ENCODE measurements at regions not wholly inside any gene's neighbourhood (a gene's known extent, or its start where the extent isn't known, plus 50 kb on each side); places are given as distances from the start of the nearest gene placed in this dataset.

DNA sequence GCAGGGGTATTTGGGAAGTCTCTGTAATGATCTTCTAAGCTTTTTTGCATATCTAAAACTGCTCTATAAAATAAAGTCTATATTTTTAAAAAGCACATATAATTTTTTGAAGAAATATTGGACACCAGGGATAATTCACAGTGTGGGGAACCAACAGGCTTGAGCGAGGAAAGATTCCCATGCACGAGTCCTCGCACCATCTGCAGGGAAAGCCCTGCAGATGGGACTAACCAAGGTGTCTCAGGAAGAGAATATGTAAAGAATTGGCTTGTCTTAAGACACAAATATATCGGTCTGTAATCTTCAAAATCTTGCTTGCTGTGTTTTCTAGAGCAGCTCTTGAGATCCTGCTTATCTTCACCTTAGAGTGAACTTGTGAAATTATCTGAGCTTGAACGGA, 77.2 kb upstream of the SEMA6D start:
- no peaks in the 10 kb centered on the region for H3K4me1 ChIP-seq (ENCODE audit: insufficient read depth, low read length)
- H3K27ac ChIP-seq (ENCODE audit: low read depth, low read length), result no peak overlapping the region
- no peak overlapping the region for H3K9ac ChIP-seq (ENCODE audit: low read length)
- H4K20me1 ChIP-seq (ENCODE audit: insufficient read depth, low read length), result no peaks in the 10 kb centered on the region
- H3K27me3 ChIP-seq (ENCODE audit: insufficient read depth, low read length), result no peaks in the 10 kb centered on the region
- H3K9me3 ChIP-seq (ENCODE audit: insufficient read depth, low read depth, low read length), result no peaks in the 10 kb centered on the region
- no peak for DNase-seq (ENCODE audit: low read depth)
- H3K4me3 Mint-ChIP-seq (ENCODE audit: unreplicated experiment), result no peak overlapping the region
- no peaks in the 10 kb centered on the region for H3K36me3 Mint-ChIP-seq (ENCODE audit: low read depth, unreplicated experiment)
- H3K27me3 Mint-ChIP-seq (ENCODE audit: low read depth, unreplicated experiment), result peaks cover 5% of the 10 kb centered on the region
- H3K4me2 ChIP-seq (ENCODE audit: low read length), result no peak overlapping the region
- H3K9me3 Mint-ChIP-seq (ENCODE audit: unreplicated experiment), result no peaks in the 10 kb centered on the region
- H3K4me1 Mint-ChIP-seq (ENCODE audit: low read depth, unreplicated experiment), result no peaks in the 10 kb centered on the region
- FAIRE-seq, result no peak
- no peaks in the 10 kb centered on the region for H3K36me3 ChIP-seq (ENCODE audit: insufficient read depth, low read length)
- H3K79me2 ChIP-seq (ENCODE audit: insufficient read depth, low read length), result no peaks in the 10 kb centered on the region
- no peak overlapping the region for H3K4me3 ChIP-seq (ENCODE audit: insufficient read depth, low read depth, low read length)
- no peak overlapping the region for H3K27ac Mint-ChIP-seq (ENCODE audit: unreplicated experiment)
- TF ChIP-seq EZH2 (IDR thresholded peaks at IDR 0.05; ENCODE audit: insufficient read depth, low read length) (no peak), CTCF (IDR thresholded peaks at IDR 0.05; ENCODE audit: insufficient read depth, low read depth, low read length) (no peak)
- H2AFZ ChIP-seq (ENCODE audit: low read depth, low read length), result no peak overlapping the region

DNA sequence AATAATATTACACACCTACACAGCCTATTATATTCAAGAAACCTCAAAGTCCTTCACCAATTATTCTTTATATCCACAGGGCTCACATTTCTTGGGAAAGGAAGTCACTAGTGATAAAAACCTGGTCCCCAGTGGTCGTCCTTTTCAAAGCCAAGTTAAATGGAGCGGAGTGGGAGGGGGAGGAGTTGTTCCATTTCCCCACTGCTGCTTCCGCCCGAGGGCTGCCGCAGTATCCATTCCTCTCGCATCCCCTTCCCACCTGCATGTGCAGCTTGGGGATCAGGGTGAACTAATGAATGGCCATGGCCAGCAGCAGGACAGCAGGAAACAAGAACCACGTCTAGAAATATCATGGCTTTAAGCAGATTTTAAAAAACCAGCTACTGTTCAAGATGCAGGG, 76.4 kb upstream of the SEMA6D start:
- no peak overlapping the region for H2AFZ ChIP-seq (ENCODE audit: low read depth, low read length)

More for the DNA sequence above, 76.4 kb upstream of the SEMA6D start:
- H3K27me3 Mint-ChIP-seq (ENCODE audit: low read depth, unreplicated experiment), result peaks cover 5% of the 10 kb centered on the region
- no peaks in the 10 kb centered on the region for H3K4me1 ChIP-seq (ENCODE audit: insufficient read depth, low read length)
- DNase-seq (ENCODE audit: low read depth) (no peak), FAIRE-seq (no peak)
- no peak overlapping the region for H3K4me3 ChIP-seq (ENCODE audit: insufficient read depth, low read depth, low read length)
- no peak overlapping the region for H3K27ac ChIP-seq (ENCODE audit: low read depth, low read length)
- H3K9me3 Mint-ChIP-seq (ENCODE audit: unreplicated experiment), result no peaks in the 10 kb centered on the region
- H3K27me3 ChIP-seq (ENCODE audit: insufficient read depth, low read length), result no peaks in the 10 kb centered on the region
- H3K4me3 Mint-ChIP-seq (ENCODE audit: unreplicated experiment), result no peak overlapping the region
- H3K9ac ChIP-seq (ENCODE audit: low read length), result no peak overlapping the region
- no peaks in the 10 kb centered on the region for H3K36me3 ChIP-seq (ENCODE audit: insufficient read depth, low read length)
- no peak for TF ChIP-seq EZH2 (IDR thresholded peaks at IDR 0.05; ENCODE audit: insufficient read depth, low read length)
- TF ChIP-seq CTCF (IDR thresholded peaks at IDR 0.05; ENCODE audit: insufficient read depth, low read depth, low read length), result no peak
- H4K20me1 ChIP-seq (ENCODE audit: insufficient read depth, low read length), result no peaks in the 10 kb centered on the region
- no peaks in the 10 kb centered on the region for H3K9me3 ChIP-seq (ENCODE audit: insufficient read depth, low read depth, low read length)
- H3K27ac Mint-ChIP-seq (ENCODE audit: unreplicated experiment), result no peak overlapping the region
- H3K79me2 ChIP-seq (ENCODE audit: insufficient read depth, low read length), result no peaks in the 10 kb centered on the region
- H3K4me2 ChIP-seq (ENCODE audit: low read length), result no peak overlapping the region
- H3K4me1 Mint-ChIP-seq (ENCODE audit: low read depth, unreplicated experiment), result no peaks in the 10 kb centered on the region
- no peaks in the 10 kb centered on the region for H3K36me3 Mint-ChIP-seq (ENCODE audit: low read depth, unreplicated experiment)

Measured in astrocyte (in vitro differentiated cells and primary cell).